Activated B cell treated with CpG ODN at 0.5 μM for 24 hours (primary cell): ENCODE measurements at regions not wholly inside any gene's neighbourhood (a gene's known extent, or its start where the extent isn't known, plus 50 kb on each side); places are given as distances from the start of the nearest gene placed in this dataset.

ENCODE experiments used
- ATAC-seq: fragments of 200-7000 bp; cut with Tn5 transposase; one replicate; pipeline ENCODE4 v1.10.0; 2021; ENCODE audit warnings: low read depth, mild to moderate bottlenecking, moderate library complexity
- CTCF ChIA-PET: fragments of 350-600 bp; sonication (Branson Sonifier 250); formaldehyde crosslinking; loops from one replicate; lab custom pipeline; 2021; ENCODE audit warnings: antibody characterized with exemption; lab: Charles Lee
- POLR2A ChIA-PET: fragments of 350-600 bp; sonication (Branson Sonifier 250); formaldehyde crosslinking; loops from one replicate; lab custom pipeline; 2021; ENCODE audit warnings: antibody characterized with exemption; lab: Charles Lee
- DNase-seq: peaks from one replicate; pipeline ENCODE4 v3.0.0; 2022
- H3K27ac Mint-ChIP-seq: one replicate; pipeline ENCODE4 v1.8.0; 2020; ENCODE audit warnings: mixed read lengths
- H3K27me3 Mint-ChIP-seq: one replicate; pipeline ENCODE4 v1.8.0; 2021; ENCODE audit warnings: mixed read lengths
- H3K36me3 Mint-ChIP-seq: one replicate; pipeline ENCODE4 v1.8.0; 2021; ENCODE audit warnings: low read depth, mixed read lengths
- H3K4me1 Mint-ChIP-seq: one replicate; pipeline ENCODE4 v1.8.0; 2021; ENCODE audit warnings: mixed read lengths
- H3K4me3 Mint-ChIP-seq: one replicate; pipeline ENCODE4 v1.8.0; 2020; ENCODE audit warnings: mild to moderate bottlenecking, mixed read lengths
- H3K9me3 Mint-ChIP-seq: one replicate; pipeline ENCODE4 v1.8.0; 2020; ENCODE audit warnings: mixed read lengths
- CTCF ChIP-seq: fragments of 200-600 bp; IDR thresholded peaks from one replicate; pipeline ENCODE4 v1.8.0; 2022; ENCODE audit warnings: antibody characterized with exemption, mild to moderate bottlenecking
- intact Hi-C: fragments of 100-400 bp; cut with micrococcal nuclease; formaldehyde crosslinking; loops from one replicate; pipeline ENCODE4 v1.15.1; 2024

- ChIA-PET POLR2A (no interaction called here), CTCF (no interaction called here)
- no peak for TF ChIP-seq CTCF
- no peaks in the 10 kb centered on the region for H3K9me3 Mint-ChIP-seq
- H3K27ac Mint-ChIP-seq = no peak overlapping the region
- no peak overlapping the region for H3K4me3 Mint-ChIP-seq
- H3K36me3 Mint-ChIP-seq = no peaks in the 10 kb centered on the region
- no peak for ATAC-seq
- no peaks in the 10 kb centered on the region for H3K4me1 Mint-ChIP-seq
- DNase-seq = no peak
- intact Hi-C loops = no loop called here
- no peaks in the 10 kb centered on the region for H3K27me3 Mint-ChIP-seq
These were observed 342.6 kb downstream of the MAN2A1 start for GRCh38 chr5:110032376-110032775.

- Mint-ChIP-seq H3K4me1 (no peaks in the 10 kb centered on the region), H3K9me3 (no peaks in the 10 kb centered on the region), H3K4me3 (no peak overlapping the region), H3K36me3 (no peaks in the 10 kb centered on the region), H3K27ac (no peak overlapping the region), H3K27me3 (no peaks in the 10 kb centered on the region)
- no peak for ATAC-seq
- ChIA-PET CTCF (no interaction called here), POLR2A (no interaction called here)
- intact Hi-C loops = no loop called here
- no peak for DNase-seq
- no peak for TF ChIP-seq CTCF
These were observed 344.4 kb downstream of the MAN2A1 start for GRCh38 chr5:110034056-110034600.

GRCh38 chr5:110038297-110038997 is 348.7 kb downstream of the MAN2A1 start:
- H3K9me3 Mint-ChIP-seq = peaks cover 7% of the 10 kb centered on the region
- H3K27ac Mint-ChIP-seq = no peak overlapping the region
- no peaks in the 10 kb centered on the region for H3K36me3 Mint-ChIP-seq
- ChIA-PET CTCF (no interaction called here), POLR2A (interaction anchor here (0.5 kb wide), 1 partner anchor 15 kb away, joined by 3 read pairs; no protein-coding TSS in a partner anchor)
- no peak overlapping the region for H3K4me3 Mint-ChIP-seq
- intact Hi-C loops = no loop called here
- ATAC-seq (no peak), DNase-seq (no peak)
- no peaks in the 10 kb centered on the region for H3K4me1 Mint-ChIP-seq
- H3K27me3 Mint-ChIP-seq = no peaks in the 10 kb centered on the region
- no peak for TF ChIP-seq CTCF

GRCh38 chr5:110040178-110040577 is 350.5 kb downstream of the MAN2A1 start:
- ChIA-PET CTCF (no interaction called here), POLR2A (no interaction called here)
- Mint-ChIP-seq H3K4me3 (no peak overlapping the region), H3K9me3 (peaks cover 12% of the 10 kb centered on the region), H3K27me3 (no peaks in the 10 kb centered on the region), H3K27ac (no peak overlapping the region), H3K4me1 (no peaks in the 10 kb centered on the region), H3K36me3 (no peaks in the 10 kb centered on the region)
- DNase-seq (no peak), ATAC-seq (no peak)
- intact Hi-C loops = no loop called here
- no peak for TF ChIP-seq CTCF

GRCh38 chr5:110043025-110043424 is 353.3 kb downstream of the MAN2A1 start:
- ChIA-PET POLR2A (no interaction called here), CTCF (no interaction called here)
- intact Hi-C loops = no loop called here
- no peak for DNase-seq
- no peaks in the 10 kb centered on the region for H3K4me1 Mint-ChIP-seq
- ATAC-seq = no peak
- no peaks in the 10 kb centered on the region for H3K27me3 Mint-ChIP-seq
- peaks cover 12% of the 10 kb centered on the region for H3K9me3 Mint-ChIP-seq
- H3K27ac Mint-ChIP-seq = no peak overlapping the region
- H3K4me3 Mint-ChIP-seq = no peak overlapping the region
- no peaks in the 10 kb centered on the region for H3K36me3 Mint-ChIP-seq
- no peak for TF ChIP-seq CTCF
